GM18517 (cell line): ENCODE measurements at regions not wholly inside any gene's neighbourhood (a gene's known extent, or its start where the extent isn't known, plus 50 kb on each side); places are given as distances from the start of the nearest gene placed in this dataset.

Experiments
- ATAC-seq: cut with Tn5 transposase; IDR thresholded peaks from one replicate; pipeline ENCODE4 v1.9.1; 2021; ENCODE audit warnings: mild to moderate bottlenecking, moderate library complexity; ENCODE audit not compliant: unreplicated experiment

DNA sequence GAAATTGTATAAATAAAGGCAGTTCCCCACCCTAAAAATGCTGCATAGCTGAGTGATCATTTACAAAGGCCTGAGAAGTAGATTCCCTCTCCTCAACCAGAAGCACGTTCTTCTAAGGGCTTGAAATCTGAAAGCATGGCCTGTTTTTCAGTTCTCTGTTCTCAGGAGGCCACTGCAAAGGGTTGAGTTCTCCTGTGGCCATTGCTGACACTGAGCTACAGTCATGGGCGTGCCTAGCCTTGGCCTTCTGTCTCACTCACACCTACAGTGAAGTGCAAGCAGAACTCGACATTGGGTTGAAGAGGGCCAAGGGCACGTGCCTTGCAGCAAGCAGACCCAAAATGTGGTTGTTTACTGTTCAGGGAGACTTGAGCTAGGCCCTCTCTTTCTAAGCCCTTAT, 276.6 kb upstream of the VLDLR start:
- ATAC-seq, result no peak

- ATAC-seq, result no peak
Measured at GRCh38 chr9:2346277-2346913, 275.2 kb upstream of the VLDLR start.

DNA sequence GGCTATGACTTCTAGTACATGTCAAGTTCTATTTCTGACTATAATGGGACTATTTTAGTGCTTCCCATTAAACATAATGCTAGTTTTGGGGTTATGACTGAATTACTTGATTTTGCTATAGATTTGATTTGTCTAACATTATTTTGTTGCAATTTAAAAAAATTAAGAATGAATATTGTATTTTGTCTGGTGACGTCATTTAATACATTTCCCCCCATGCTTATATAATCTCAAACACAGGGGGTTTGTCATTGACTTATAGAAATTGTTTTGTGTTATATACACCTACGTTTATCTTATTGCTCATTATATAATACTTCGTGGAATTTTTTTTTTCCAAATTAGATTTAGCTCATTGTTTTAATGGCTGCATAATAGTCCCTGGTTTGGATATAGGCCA, 270.3 kb upstream of the VLDLR start:
- ATAC-seq, result no peak

GRCh38 chr9:2354216-2354615, 267.4 kb upstream of the VLDLR start:
- no peak for ATAC-seq

GRCh38 chr9:2354856-2355696, 266.5 kb upstream of the VLDLR start:
- ATAC-seq, result no peak

DNA sequence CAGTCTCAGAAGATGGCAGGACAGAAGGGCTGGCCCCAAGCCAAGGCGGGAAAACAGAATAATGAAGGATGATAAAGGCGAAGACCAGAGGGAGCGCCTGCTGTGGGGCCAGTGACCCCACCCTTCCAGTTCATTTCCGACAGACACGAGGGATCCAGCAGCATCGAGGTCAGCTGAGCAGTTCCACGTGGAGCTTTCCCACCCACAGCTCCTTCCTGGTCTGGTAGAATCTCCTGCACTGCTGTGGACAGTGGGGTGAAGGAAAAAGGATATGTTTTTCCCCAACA, 265.9 kb upstream of the VLDLR start:
- ATAC-seq, result no peak

- no peak for ATAC-seq
Measured at GRCh38 chr9:2356041-2356790, 265.4 kb upstream of the VLDLR start.

DNA sequence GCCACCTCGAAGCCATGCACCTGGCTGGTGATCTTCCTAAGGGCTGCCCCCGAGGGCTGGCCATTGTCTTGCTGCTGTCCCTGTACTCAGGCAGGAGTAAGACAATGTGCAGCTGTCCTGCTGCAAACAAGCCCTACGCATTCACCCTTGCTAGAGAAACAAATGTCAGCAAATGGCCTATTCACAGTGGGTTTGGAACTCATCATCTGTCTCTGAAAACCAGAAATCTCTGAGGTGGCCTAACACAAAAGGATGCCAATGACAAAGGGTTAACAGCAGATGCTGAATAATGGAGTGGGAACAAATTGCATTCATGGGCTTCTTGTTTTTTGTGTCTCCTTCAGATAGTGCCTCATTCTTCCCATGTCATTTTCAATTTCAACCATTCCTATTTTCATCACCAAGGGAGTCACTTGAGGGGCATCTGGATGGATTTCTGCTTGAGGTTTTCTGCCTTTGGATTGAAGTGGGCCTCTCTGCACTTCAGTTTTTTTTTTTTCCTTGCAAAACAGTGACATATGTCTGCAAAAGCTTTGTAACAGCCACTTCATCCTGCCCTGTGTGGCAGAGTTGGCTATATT, 261.6 kb upstream of the VLDLR start:
- ATAC-seq, result no peak

DNA sequence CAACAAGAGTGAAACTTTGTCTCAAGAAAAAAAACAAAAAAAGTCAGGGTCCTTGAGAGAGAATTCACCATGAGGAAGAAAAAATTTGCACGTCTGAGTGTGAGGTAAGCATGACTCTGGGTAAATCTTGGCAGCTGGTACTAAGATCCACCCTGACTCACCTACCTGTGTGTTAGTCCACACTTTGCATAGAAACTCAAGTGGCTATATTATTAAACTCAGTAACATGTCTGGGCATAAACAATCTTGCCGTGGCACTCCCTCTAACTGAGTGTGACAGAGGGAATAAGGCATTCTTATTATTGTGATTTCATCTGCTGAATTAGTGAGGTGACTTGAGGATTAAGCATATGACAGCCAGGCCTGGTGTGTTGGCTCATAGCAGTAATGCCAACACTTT, 259.4 kb upstream of the VLDLR start:
- no peak for ATAC-seq

DNA sequence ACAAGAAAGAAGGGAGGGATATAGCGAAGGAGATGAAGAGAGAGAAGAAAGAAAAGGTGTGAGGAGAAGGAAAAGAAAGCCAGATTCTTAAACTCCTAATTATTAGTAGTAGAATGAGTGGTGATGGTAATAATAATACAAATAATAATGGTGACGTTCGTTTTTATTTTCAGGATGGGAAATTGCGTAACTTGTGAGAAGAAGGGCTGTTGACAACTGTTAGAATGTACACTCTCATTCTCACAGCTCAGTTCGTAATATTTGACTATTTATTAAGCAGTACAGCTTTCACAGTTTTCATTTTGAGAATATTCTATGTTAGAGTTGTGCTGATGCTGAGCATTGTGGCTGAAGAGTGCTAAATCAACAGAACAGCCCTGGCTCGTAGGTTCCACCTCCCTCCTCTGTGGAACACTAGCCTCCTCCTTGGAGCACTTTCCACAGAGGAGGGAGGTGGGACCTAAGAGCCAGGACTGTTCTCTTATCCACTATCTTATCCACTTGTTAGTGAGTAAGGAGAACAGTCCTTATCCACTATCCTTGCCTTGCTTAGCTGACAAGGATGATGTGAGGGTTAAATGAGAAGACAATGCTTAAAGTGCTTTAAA, 258.3 kb upstream of the VLDLR start:
- ATAC-seq, result no peak

- no peak for ATAC-seq
Measured at GRCh38 chr9:2363781-2364180, 257.8 kb upstream of the VLDLR start.

DNA sequence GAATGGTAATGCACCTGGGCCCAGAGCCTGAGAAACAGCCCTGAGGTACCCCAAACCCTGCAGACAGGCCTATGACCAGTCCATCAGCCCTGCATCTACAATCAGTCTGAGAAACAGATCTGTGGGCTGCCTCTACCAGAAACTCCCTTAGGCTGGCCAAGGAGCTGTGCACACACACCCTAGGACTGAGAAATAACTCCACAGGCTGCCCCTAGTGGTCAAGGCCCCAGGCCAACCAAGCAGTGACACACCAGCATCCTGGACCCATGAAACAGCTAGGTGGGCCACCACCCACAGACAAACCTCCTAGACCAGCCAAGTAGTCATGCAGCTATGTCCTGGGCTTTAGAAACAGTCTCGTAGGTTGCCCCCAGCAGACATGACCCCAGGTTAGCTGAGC, 253.6 kb upstream of the VLDLR start:
- ATAC-seq, result no peak

DNA sequence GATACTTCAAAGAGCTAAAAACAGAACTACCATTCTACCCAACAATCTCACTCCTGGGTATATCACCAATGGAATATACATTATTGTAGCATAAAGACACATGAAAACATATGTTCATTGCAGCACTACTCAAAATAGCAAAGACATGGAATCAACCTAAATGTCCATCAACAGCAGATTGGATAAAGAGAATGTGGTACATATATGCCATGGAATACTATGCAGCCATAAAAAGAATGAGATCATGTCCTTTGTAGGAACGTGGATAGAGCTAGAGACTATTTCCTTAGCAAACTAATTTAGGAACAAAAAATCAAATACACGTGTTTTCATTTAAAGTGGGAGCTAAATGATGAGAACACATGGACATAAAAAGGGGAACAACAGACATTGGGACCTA, 247.9 kb upstream of the VLDLR start:
- no peak for ATAC-seq

- ATAC-seq, result no peak
Measured at GRCh38 chr9:2375114-2375513, 246.5 kb upstream of the VLDLR start.

DNA sequence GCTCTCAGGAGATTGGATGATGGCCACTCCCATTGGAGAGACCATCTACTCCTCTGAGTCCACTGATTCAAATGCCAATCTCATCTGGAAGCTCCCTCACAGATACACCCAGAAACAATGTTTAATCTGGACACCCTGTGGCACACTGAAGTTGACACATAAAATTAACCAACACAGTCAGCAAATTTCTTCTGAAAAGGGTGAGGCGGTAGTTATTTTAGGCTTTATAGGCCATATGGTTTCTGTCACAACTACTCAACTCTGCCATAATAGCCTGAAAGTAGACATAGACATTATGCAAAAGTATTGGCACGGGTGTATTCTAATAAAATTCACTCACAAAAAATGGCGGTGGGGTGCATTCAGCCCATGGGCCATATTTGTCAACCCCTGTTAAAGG, 244.5 kb upstream of the VLDLR start:
- no peak for ATAC-seq

DNA sequence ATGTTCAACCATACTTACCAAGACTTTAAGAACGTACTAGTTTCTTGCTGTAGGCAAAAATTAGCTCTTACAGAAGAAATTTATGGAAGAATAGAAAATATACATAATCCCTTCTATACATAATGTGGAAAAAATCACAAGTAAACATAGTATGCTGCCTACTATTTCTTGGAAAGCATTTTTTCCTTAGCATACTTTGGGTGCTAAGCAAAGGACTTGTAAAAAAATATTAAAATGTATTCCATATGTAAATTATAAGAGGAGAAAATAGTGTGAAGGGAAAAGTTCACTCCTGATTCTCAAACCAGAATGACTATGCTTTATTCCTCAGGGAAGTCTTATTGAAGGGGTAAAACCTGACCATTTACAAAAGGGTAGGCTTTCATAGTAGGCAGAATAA, 243.8 kb upstream of the VLDLR start:
- ATAC-seq, result no peak

DNA sequence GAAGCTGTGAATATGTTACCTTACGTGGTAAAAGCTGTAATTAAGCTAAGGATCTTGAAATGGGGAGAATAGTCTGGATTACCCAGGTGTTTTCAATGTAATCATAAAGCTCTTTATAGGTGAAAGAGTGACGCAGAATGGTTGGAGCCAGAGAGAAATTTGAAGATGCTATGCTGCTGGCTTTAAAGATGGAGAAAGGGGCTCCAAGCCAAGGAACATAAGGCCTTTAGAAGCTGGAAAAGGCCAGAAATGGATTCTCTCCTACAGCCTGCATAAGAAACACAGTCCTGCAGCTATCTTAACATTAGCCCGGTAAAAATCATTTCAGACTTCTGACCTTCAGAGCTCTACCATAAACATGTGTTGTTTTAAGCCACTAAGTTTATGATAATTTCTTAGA, 243.3 kb upstream of the VLDLR start:
- ATAC-seq, result no peak

DNA sequence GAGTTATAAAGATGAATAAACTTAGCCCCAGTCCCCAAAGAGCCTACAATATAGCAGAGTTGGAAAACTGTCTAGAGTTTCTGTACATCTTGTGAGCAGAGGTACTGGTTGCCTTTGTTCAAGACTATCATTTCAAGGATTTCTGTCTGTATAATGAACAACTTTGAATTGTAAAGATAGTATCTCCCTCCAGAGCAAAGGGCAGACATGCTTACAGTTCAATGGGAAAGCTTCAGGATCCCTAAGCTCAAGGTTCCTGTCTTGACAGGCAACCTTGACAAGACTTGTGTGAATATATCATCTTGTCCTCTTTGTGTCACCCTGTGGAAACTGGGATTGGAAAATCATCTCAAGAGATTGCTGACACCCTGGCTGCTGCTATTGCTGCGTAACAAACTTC, 242.8 kb upstream of the VLDLR start:
- ATAC-seq, result no peak

DNA sequence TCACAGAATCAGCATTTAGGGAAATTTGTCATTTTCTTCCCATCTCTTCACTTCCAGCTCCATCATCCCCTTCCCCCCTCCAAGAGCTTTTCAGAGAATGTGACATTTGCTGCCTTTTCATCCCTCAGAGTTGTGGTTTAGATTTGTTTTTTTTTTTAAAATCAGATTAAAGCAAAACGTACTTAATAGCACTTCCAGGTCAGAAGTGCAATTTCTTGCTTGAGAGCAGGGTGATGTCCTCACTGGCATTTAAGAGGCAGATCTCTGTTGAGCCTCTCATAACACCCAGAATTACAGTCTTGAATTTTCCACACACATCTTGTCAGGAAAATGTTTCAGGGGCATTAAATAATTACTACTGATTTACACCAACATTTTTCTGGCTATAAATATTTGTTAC, 236.8 kb upstream of the VLDLR start:
- no peak for ATAC-seq

- ATAC-seq, result no peak
Measured at GRCh38 chr9:2385746-2386145, 235.8 kb upstream of the VLDLR start.

GRCh38 chr9:2386566-2386965, 235.0 kb upstream of the VLDLR start:
- ATAC-seq, result no peak
